H9 (cell line): ENCODE measurements at regions not wholly inside any gene's neighbourhood (a gene's known extent, or its start where the extent isn't known, plus 50 kb on each side); places are given as distances from the start of the nearest gene placed in this dataset.

Experiments used
- DNase-seq: peaks from one replicate; pipeline ENCODE4 v3.0.0-alpha.2; 2017
- H2AFZ ChIP-seq: one replicate; pipeline ENCODE4 v1.6.1; 2013; ENCODE audit warnings: mild to moderate bottlenecking, low read length, control low read depth, moderate library complexity
- H2AK5ac ChIP-seq: 2 replicates; pipeline ENCODE4 v1.6.1; 2013; ENCODE audit warnings: low read length, control low read depth, mixed read lengths; ENCODE audit not compliant: insufficient read length
- H2BK120ac ChIP-seq: one replicate; pipeline ENCODE4 v1.6.1; 2013; ENCODE audit warnings: low read depth, mild to moderate bottlenecking, low read length, control low read depth, inconsistent platforms; ENCODE audit not compliant: poor library complexity, severe bottlenecking
- H2BK12ac ChIP-seq: 2 replicates; pipeline ENCODE4 v1.6.1; 2013; ENCODE audit warnings: low read length, control low read depth, mixed read lengths, low read depth; ENCODE audit not compliant: insufficient read length
- H2BK15ac ChIP-seq: 2 replicates; pipeline ENCODE4 v1.6.1; 2013; ENCODE audit warnings: low read depth, low read length, control low read depth
- H2BK20ac ChIP-seq: one replicate; pipeline ENCODE4 v1.6.1; 2013; ENCODE audit warnings: low read depth, mild to moderate bottlenecking, low read length, control low read depth, inconsistent platforms; ENCODE audit not compliant: poor library complexity, severe bottlenecking
- H2BK5ac ChIP-seq: 2 replicates; pipeline ENCODE4 v1.6.1; 2013; ENCODE audit warnings: low read length, control low read depth, mixed read lengths; ENCODE audit not compliant: insufficient read length
- H3K14ac ChIP-seq: 2 replicates; pipeline ENCODE4 v1.6.1; 2013; ENCODE audit warnings: low read length, control low read depth; ENCODE audit not compliant: insufficient read depth
- H3K18ac ChIP-seq: 2 replicates; pipeline ENCODE4 v1.6.1; 2013; ENCODE audit warnings: low read depth, mild to moderate bottlenecking, mixed read lengths, low read length, control low read depth; ENCODE audit not compliant: insufficient read length
- H3K23ac ChIP-seq: 2 replicates; pipeline ENCODE4 v1.6.1; 2013; ENCODE audit warnings: low read length, control low read depth, mixed read lengths, low read depth; ENCODE audit not compliant: insufficient read length
- H3K23me2 ChIP-seq: 2 replicates; pipeline ENCODE4 v1.6.1; 2013; ENCODE audit warnings: low read depth, mild to moderate bottlenecking, mixed read lengths, low read length, control low read depth; ENCODE audit not compliant: insufficient read length, poor library complexity, severe bottlenecking
- H3K27ac ChIP-seq: 2 replicates; pipeline ENCODE4 v1.5.1; 2013; ENCODE audit warnings: low read length, control low read depth, mixed read lengths, low read depth; ENCODE audit not compliant: insufficient read length
- H3K27me3 ChIP-seq: 2 replicates; pipeline ENCODE4 v1.6.1; 2013; ENCODE audit warnings: low read length, control low read depth, inconsistent platforms; ENCODE audit not compliant: insufficient read depth
- H3K4ac ChIP-seq: 2 replicates; pipeline ENCODE4 v1.6.1; 2013; ENCODE audit warnings: low read depth, mild to moderate bottlenecking, control low read depth, inconsistent platforms, low read length, moderate library complexity
- H3K4me1 ChIP-seq: 2 replicates; pipeline ENCODE4 v1.6.1; 2013; ENCODE audit warnings: low read length, control low read depth, inconsistent platforms; ENCODE audit not compliant: insufficient read depth
- H3K4me2 ChIP-seq: 2 replicates; pipeline ENCODE4 v1.6.1; 2013; ENCODE audit warnings: low read length, control low read depth, mixed read lengths; ENCODE audit not compliant: insufficient read length, insufficient read depth
- H3K56ac ChIP-seq: 2 replicates; pipeline ENCODE4 v1.6.1; 2013; ENCODE audit warnings: low read depth, mild to moderate bottlenecking, mixed read lengths, low read length, control low read depth; ENCODE audit not compliant: insufficient read length
- H3K79me1 ChIP-seq: 2 replicates; pipeline ENCODE4 v1.6.1; 2013; ENCODE audit warnings: low read depth, mild to moderate bottlenecking, moderate library complexity, low read length, control low read depth, inconsistent platforms; ENCODE audit not compliant: insufficient read depth, poor library complexity, severe bottlenecking
- H3K79me2 ChIP-seq: 2 replicates; pipeline ENCODE4 v1.6.1; 2013; ENCODE audit warnings: low read length, control low read depth, inconsistent platforms; ENCODE audit not compliant: insufficient read depth
- H3K9ac ChIP-seq: 2 replicates; pipeline ENCODE4 v1.6.1; 2013; ENCODE audit warnings: low read length, control low read depth, mixed read lengths; ENCODE audit not compliant: insufficient read length; ENCODE audit errors: extremely low read depth
- H3K9me3 ChIP-seq: one replicate; pipeline ENCODE4 v1.6.1; 2013; ENCODE audit warnings: low read depth, low read length, inconsistent platforms; ENCODE audit not compliant: control insufficient read depth
- H3T11ph ChIP-seq: one replicate; pipeline ENCODE4 v1.6.1; 2013; ENCODE audit warnings: mild to moderate bottlenecking, low read length, control low read depth, inconsistent platforms
- H4K20me1 ChIP-seq: one replicate; pipeline ENCODE4 v1.6.1; 2013; ENCODE audit not compliant: control insufficient read depth, insufficient read length, insufficient read depth
- H4K5ac ChIP-seq: 2 replicates; pipeline ENCODE4 v1.6.1; 2013; ENCODE audit warnings: low read depth, mild to moderate bottlenecking, mixed read lengths, low read length, control low read depth; ENCODE audit not compliant: insufficient read length
- H4K8ac ChIP-seq: replicated peaks from 2 replicates; pipeline ENCODE4 v1.6.1; 2013; ENCODE audit warnings: low read length, control low read depth, mixed read lengths, low read depth; ENCODE audit not compliant: insufficient read length
- H4K91ac ChIP-seq: 2 replicates; pipeline ENCODE4 v1.6.1; 2013; ENCODE audit warnings: low read depth, mild to moderate bottlenecking, moderate library complexity, mixed read lengths, low read length, control low read depth; ENCODE audit not compliant: insufficient read length
- H3K27ac Mint-ChIP-seq, 3 experiments: 2 replicates in 2 of 3; 3 replicates in 1 of 3; pipeline ENCODE4 v1.8.0; 2020 to 2021; ENCODE audit warnings: mixed read lengths in 3 of 3, mild to moderate bottlenecking in 1 of 3, moderate library complexity in 1 of 3
- H3K27me3 Mint-ChIP-seq: 2 replicates; pipeline ENCODE4 v1.8.0; 2021; ENCODE audit warnings: low read depth, mild to moderate bottlenecking, moderate library complexity, mixed read lengths
- H3K36me3 Mint-ChIP-seq, 3 experiments: 2 replicates in 2 of 3; 3 replicates in 1 of 3; pipeline ENCODE4 v1.8.0; 2020 to 2021; ENCODE audit warnings: low read depth in 3 of 3, mixed read lengths in 3 of 3; ENCODE audit not compliant: insufficient read depth in 1 of 3
- H3K4me1 Mint-ChIP-seq, 2 experiments: 2 replicates each; pipeline ENCODE4 v1.8.0; 2020; ENCODE audit warnings: mixed read lengths in 2 of 2
- H3K4me3 Mint-ChIP-seq, 2 experiments: 2 replicates in 1 of 2; 3 replicates in 1 of 2; pipeline ENCODE4 v1.8.0; 2020 to 2021; ENCODE audit warnings: mild to moderate bottlenecking in 2 of 2, mixed read lengths in 2 of 2, moderate library complexity in 1 of 2
- H3K9me3 Mint-ChIP-seq, 2 experiments: 2 replicates in 1 of 2; 3 replicates in 1 of 2; pipeline ENCODE4 v1.8.0; 2020; ENCODE audit warnings: mild to moderate bottlenecking in 2 of 2, mixed read lengths in 2 of 2, moderate library complexity in 1 of 2
- CTCF ChIP-seq: fragments of 200-600 bp; sonication (generic); conservative IDR thresholded peaks from 3 replicates; pipeline ENCODE4 v1.8.0; 2021; ENCODE audit warnings: antibody characterized with exemption, mild to moderate bottlenecking
- WGBS: extraction: QIAGEN DNeasy Blood & Tissue Kit; methylation state at CpG from one replicate; pipeline ENCODE4 v1.1.7; 2013; ENCODE audit warnings: missing lambda C conversion rate, low lambda C conversion rate, mixed read lengths; ENCODE audit not compliant: insufficient read length; ENCODE audit errors: extremely low coverage; 5-methylcytosine and 5-hydroxymethylcytosine counted together

- H3K18ac ChIP-seq, result no peak overlapping the region
- H2BK5ac ChIP-seq, result no peak overlapping the region
- H3K36me3 Mint-ChIP-seq, result no peaks in the 10 kb centered on the region; a peak in 1 of 7 replicates
- H3T11ph ChIP-seq, result no peak overlapping the region
- H3K9me3 ChIP-seq, result no peaks in the 10 kb centered on the region
- no peak for DNase-seq
- no peak overlapping the region for H2BK12ac ChIP-seq
- no CpG with 5 or more reads among the region's 6 CpGs for WGBS
- peaks cover 3 to 9% of the 10 kb centered on the region in 2 experiments; a peak in 2 of 5 replicates for H3K9me3 Mint-ChIP-seq
- H3K79me2 ChIP-seq, result no peaks in the 10 kb centered on the region
- H4K8ac ChIP-seq, result no peak overlapping the region
- no peak overlapping the region for H3K56ac ChIP-seq
- no peaks in the 10 kb centered on the region for H4K20me1 ChIP-seq
- no peak overlapping the region for H4K5ac ChIP-seq
- H3K27ac Mint-ChIP-seq, result no peak overlapping the region
- no peak for TF ChIP-seq CTCF
- H2BK20ac ChIP-seq, result no peak overlapping the region
- H2AFZ ChIP-seq, result no peak overlapping the region
- no peak overlapping the region for H3K27ac ChIP-seq
- H3K27me3 Mint-ChIP-seq, result no peaks in the 10 kb centered on the region
- H3K4me1 ChIP-seq, result no peaks in the 10 kb centered on the region
- no peak overlapping the region for H3K4me3 Mint-ChIP-seq
- H3K4me2 ChIP-seq, result no peak overlapping the region
- H2BK120ac ChIP-seq, result no peak overlapping the region
- no peak overlapping the region for H3K14ac ChIP-seq
- no peak overlapping the region for H3K23ac ChIP-seq
- no peak overlapping the region for H2AK5ac ChIP-seq
- H3K79me1 ChIP-seq, result no peaks in the 10 kb centered on the region
- no peaks in the 10 kb centered on the region for H3K4me1 Mint-ChIP-seq
- H3K23me2 ChIP-seq, result no peaks in the 10 kb centered on the region
- H2BK15ac ChIP-seq, result no peak overlapping the region
- H3K4ac ChIP-seq, result no peak overlapping the region
- no peak overlapping the region for H3K9ac ChIP-seq
- no peaks in the 10 kb centered on the region for H3K27me3 ChIP-seq
- H4K91ac ChIP-seq, result no peak overlapping the region
Measured at GRCh38 chr10:3714531-3714930, 70.5 kb downstream of the KLF6 start.
